HCT116 (cell line): ENCODE measurements at regions not wholly inside any gene's neighbourhood (a gene's known extent, or its start where the extent isn't known, plus 50 kb on each side); places are given as distances from the start of the nearest gene placed in this dataset.

Experiments used
- EZH2 ChIP-seq: fragments of 200-600 bp; sonication (generic); IDR thresholded peaks from 2 replicates; pipeline ENCODE4 v1.6.1; 2017; ENCODE audit warnings: antibody characterized with exemption, mixed run types
- SIN3A ChIP-seq: IDR thresholded peaks from 2 replicates; pipeline ENCODE4 v1.6.1; 2012; ENCODE audit warnings: low read depth
- TF ChIP-seq, protein P1 (sequence below), 3 experiments: fragments of 200-600 bp in 1 of 3; sonication (generic) in 1 of 3; IDR thresholded peaks in 2 of 3; conservative IDR thresholded peaks in 1 of 3; 2 replicates each; pipeline ENCODE4 v1.5.1; 2012 to 2017; ENCODE audit warnings: low read depth in 2 of 3, low read length in 2 of 3, antibody characterized with exemption in 1 of 3, borderline replicate concordance in 1 of 3, control low read depth in 1 of 3, mild to moderate bottlenecking in 1 of 3, mixed read lengths in 1 of 3, mixed run types in 1 of 3, moderate library complexity in 1 of 3; ENCODE audit not compliant: insufficient read depth in 1 of 3

DNA sequence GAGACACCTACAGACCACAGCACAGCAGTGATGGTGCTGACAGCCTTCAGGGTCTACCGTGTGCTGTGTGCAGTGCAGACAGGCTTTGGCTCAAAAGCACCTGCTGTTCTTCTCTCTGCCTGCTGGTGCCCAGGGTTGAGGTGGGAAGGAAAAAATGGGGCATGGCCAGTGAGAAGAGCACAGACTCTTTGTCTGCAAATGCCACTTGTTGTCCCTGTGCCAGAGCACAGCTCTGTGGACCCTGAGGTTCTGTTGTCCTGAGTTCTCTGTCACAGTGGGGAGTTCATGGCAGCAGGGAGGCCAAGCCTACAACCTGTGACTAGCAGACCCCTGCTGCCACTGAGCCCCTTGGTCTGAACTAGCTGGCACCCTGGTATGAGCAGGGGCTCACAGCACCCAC, 376.7 kb downstream of the GLRX3 start:
- TF ChIP-seq, protein P1, sequence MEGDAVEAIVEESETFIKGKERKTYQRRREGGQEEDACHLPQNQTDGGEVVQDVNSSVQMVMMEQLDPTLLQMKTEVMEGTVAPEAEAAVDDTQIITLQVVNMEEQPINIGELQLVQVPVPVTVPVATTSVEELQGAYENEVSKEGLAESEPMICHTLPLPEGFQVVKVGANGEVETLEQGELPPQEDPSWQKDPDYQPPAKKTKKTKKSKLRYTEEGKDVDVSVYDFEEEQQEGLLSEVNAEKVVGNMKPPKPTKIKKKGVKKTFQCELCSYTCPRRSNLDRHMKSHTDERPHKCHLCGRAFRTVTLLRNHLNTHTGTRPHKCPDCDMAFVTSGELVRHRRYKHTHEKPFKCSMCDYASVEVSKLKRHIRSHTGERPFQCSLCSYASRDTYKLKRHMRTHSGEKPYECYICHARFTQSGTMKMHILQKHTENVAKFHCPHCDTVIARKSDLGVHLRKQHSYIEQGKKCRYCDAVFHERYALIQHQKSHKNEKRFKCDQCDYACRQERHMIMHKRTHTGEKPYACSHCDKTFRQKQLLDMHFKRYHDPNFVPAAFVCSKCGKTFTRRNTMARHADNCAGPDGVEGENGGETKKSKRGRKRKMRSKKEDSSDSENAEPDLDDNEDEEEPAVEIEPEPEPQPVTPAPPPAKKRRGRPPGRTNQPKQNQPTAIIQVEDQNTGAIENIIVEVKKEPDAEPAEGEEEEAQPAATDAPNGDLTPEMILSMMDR (IDR thresholded peaks at IDR 0.05 in 2 of 3, conservative IDR thresholded peaks at IDR 0.05 in 1 of 3; ENCODE audit: borderline replicate concordance in 1 of 3, insufficient read depth in 1 of 3, low read depth in 2 of 3, low read length in 2 of 3) = no peak
- TF ChIP-seq EZH2 (no peak), SIN3A (no peak)
